K562 (cell line): ENCODE measurements at regions not wholly inside any gene's neighbourhood (a gene's known extent, or its start where the extent isn't known, plus 50 kb on each side); places are given as distances from the start of the nearest gene placed in this dataset.

Experiments used
- ATAC-seq: fragments of 200-7000 bp; cut with Tn5 transposase; 3 replicates; pipeline ENCODE4 v1.9.1; 2020; ENCODE audit warnings: moderate library complexity
- BruUV-seq: library from RNA; stranded (reverse); fragments of 400-500 nt; replicated peaks from 2 replicates; lab custom pipeline; 2021; lab: Mats Ljungman, UMichigan
- CTCF ChIA-PET: fragments of 300-600 bp; formaldehyde crosslinking; extraction: SDS; loops from one replicate; lab custom pipeline; 2021; ENCODE audit warnings: low intra/inter-chr PET ratio; lab: Yijun Ruan, JAX
- POLR2A ChIA-PET: fragments of 300-600, 350-650 bp; sonication (Branson Sonifier 250); formaldehyde crosslinking; extraction: SDS; loops from one replicate; lab custom pipeline; 2021; ENCODE audit warnings: antibody characterized with exemption, inconsistent platforms; lab: Yijun Ruan, JAX
- DNase-seq, 4 experiments: peaks; one replicate each; pipeline versions ENCODE4 v3.0.0 to v3.0.0-alpha.2; 2011 to 2018; ENCODE audit warnings: low spot score in 3 of 4, mixed read lengths in 3 of 4; ENCODE audit errors: extremely low read depth in 1 of 4
- FAIRE-seq: peaks from 2 replicates; lab custom pipeline; 2011; peaks lifted over from hg19 to GRCh38; lab: Jason Lieb, UNC
- H2AFZ ChIP-seq: 2 replicates; pipeline ENCODE4 v1.6.0; 2011; ENCODE audit warnings: low read depth, low read length, control low read depth, inconsistent platforms
- H3K27ac ChIP-seq: fragments of 200-600 bp; 3 replicates; pipeline ENCODE4 v1.8.0; 2011; ENCODE audit warnings: low read depth, mild to moderate bottlenecking, control low read depth, inconsistent platforms, low read length, moderate library complexity, mixed read lengths; ENCODE audit errors: extremely low read depth
- H3K27me3 ChIP-seq, 2 experiments: fragments of 300-600 bp in 1 of 2; 2 replicates in 1 of 2; 3 replicates in 1 of 2; pipeline versions ENCODE4 v1.6.0 to v1.8.0; 2011; ENCODE audit warnings: inconsistent platforms in 2 of 2, low read length in 2 of 2, mild to moderate bottlenecking in 1 of 2, mixed read lengths in 1 of 2, moderate library complexity in 1 of 2; ENCODE audit not compliant: control insufficient read depth in 2 of 2, insufficient read depth in 2 of 2
- H3K36me3 ChIP-seq: fragments of 300-600 bp; 3 replicates; pipeline ENCODE4 v1.8.0; 2011; ENCODE audit warnings: mild to moderate bottlenecking, low read length, inconsistent platforms; ENCODE audit not compliant: control insufficient read depth, insufficient read depth
- H3K4me1 ChIP-seq, 2 experiments: fragments of 200-600 bp in 1 of 2; replicated peaks in 1 of 2; 2 replicates in 1 of 2; 3 replicates in 1 of 2; pipeline versions ENCODE4 v1.5.1 to v1.8.0; 2011; ENCODE audit warnings: inconsistent platforms in 2 of 2, low read length in 2 of 2, mild to moderate bottlenecking in 1 of 2, mixed read lengths in 1 of 2, moderate library complexity in 1 of 2; ENCODE audit not compliant: control insufficient read depth in 2 of 2, insufficient read depth in 2 of 2
- H3K4me2 ChIP-seq: 2 replicates; pipeline ENCODE4 v1.6.1; 2011; ENCODE audit warnings: low read length, control low read depth, inconsistent platforms, mixed read lengths; ENCODE audit not compliant: insufficient read depth
- H3K4me3 ChIP-seq: fragments of 200-600 bp; sonication (generic), shearing (Covaris generic); 2 replicates; pipeline ENCODE4 v1.5.1; 2016; ENCODE audit warnings: control low read depth, inconsistent platforms
- H3K79me2 ChIP-seq: fragments of 200-600 bp; 3 replicates; pipeline ENCODE4 v1.8.0; 2011; ENCODE audit warnings: low read length, inconsistent platforms; ENCODE audit not compliant: control insufficient read depth, insufficient read depth
- H3K9ac ChIP-seq, 2 experiments: 2 replicates each; pipeline versions ENCODE4 v1.6.0 to v1.6.1; 2011; ENCODE audit warnings: low read depth in 2 of 2, low read length in 2 of 2, control low read depth in 1 of 2, inconsistent platforms in 1 of 2, mild to moderate bottlenecking in 1 of 2, mixed read lengths in 1 of 2; ENCODE audit not compliant: insufficient read depth in 1 of 2
- H3K9me1 ChIP-seq: one replicate; pipeline ENCODE4 v1.6.0; 2011; ENCODE audit warnings: inconsistent platforms, mild to moderate bottlenecking, low read length, moderate library complexity; ENCODE audit not compliant: control insufficient read depth, insufficient read depth
- H3K9me3 ChIP-seq: replicated peaks from 2 replicates; pipeline ENCODE4 v1.5.1; 2011; ENCODE audit warnings: low read depth, low read length, inconsistent platforms; ENCODE audit not compliant: control insufficient read depth, insufficient read depth
- H4K20me1 ChIP-seq: replicated peaks from 2 replicates; pipeline ENCODE4 v1.6.1; 2011; ENCODE audit warnings: low read length, inconsistent platforms, mixed read lengths; ENCODE audit not compliant: control insufficient read depth, insufficient read depth
- CREM ChIP-seq: IDR thresholded peaks from 2 replicates; pipeline ENCODE4 v1.6.1; 2014; ENCODE audit warnings: antibody characterized with exemption, low read depth
- POLR3G ChIP-seq: IDR thresholded peaks from 2 replicates; pipeline ENCODE4 v1.6.1; 2011; ENCODE audit not compliant: insufficient read length, insufficient replicate concordance; ENCODE audit errors: extremely low read depth
- REST ChIP-seq, 2 experiments: fragments of 450-650 bp; formaldehyde crosslinking in 1 of 2; IDR thresholded peaks; 2 replicates each; pipeline versions ENCODE4 v1.4.0 to v1.6.1; 2014 to 2020; ENCODE audit warnings: mild to moderate bottlenecking in 2 of 2, borderline replicate concordance in 1 of 2, low read depth in 1 of 2
- SPI1 ChIP-seq: IDR thresholded peaks from 2 replicates; pipeline ENCODE4 v1.6.1; 2011; ENCODE audit warnings: low read depth, low read length, control low read depth, borderline replicate concordance
- TGIF2 ChIP-seq: sonication (generic); formaldehyde crosslinking; IDR thresholded peaks from 2 replicates; pipeline ENCODE4 v1.8.1; 2022; ENCODE audit warnings: mild to moderate bottlenecking, missing genetic modification reagents, moderate library complexity
- TSHZ1 ChIP-seq: fragments of 250-450 bp; sonication (Bioruptor Pico); IDR thresholded peaks from 2 replicates; pipeline ENCODE4 v1.4.0; 2020; ENCODE audit warnings: mild to moderate bottlenecking, moderate library complexity
- WGBS: fragments of 100-300 bp; shearing (Covaris generic); methylation state at CpG from one replicate; pipeline ENCODE4 v1.1.6; 2016; ENCODE audit warnings: low coverage, mixed read lengths; ENCODE audit not compliant: insufficient coverage; ENCODE audit errors: missing lambda C conversion rate; 5-methylcytosine and 5-hydroxymethylcytosine counted together
- in situ Hi-C: fragments of 300-500 bp; cut with MboI; formaldehyde crosslinking; loops from 4 replicates; pipeline ENCODE4 v1.15.0; 2018; ENCODE audit warnings: inconsistent platforms, mixed read lengths
- intact Hi-C: fragments of 100-400 bp; cut with micrococcal nuclease; formaldehyde crosslinking; loops from 2 replicates; pipeline ENCODE4 v1.14.2; 2022

- TF ChIP-seq TSHZ1 (CRISPR knock-in tag) (no peak), SPI1 (peak; percentile 77; the same call in 1 of the 2 replicates), POLR3G (no peak), TGIF2 (CRISPR knock-in tag) (no peak)
Observed at GRCh38 chr12:76186131-76186906, 101.8 kb upstream of the NAP1L1 start (continued).

GRCh38 chr12:76183459-76184186 lies 99.1 kb upstream of the NAP1L1 start:
- H3K9me1 ChIP-seq, result no peaks in the 10 kb centered on the region
- H3K27ac ChIP-seq, result peak overlapping the region; percentile 31; the same call in 2 of the 3 replicates
- no peaks in the 10 kb centered on the region for H3K36me3 ChIP-seq
- H3K9me3 ChIP-seq, result no peaks in the 10 kb centered on the region
- no peaks in the 10 kb centered on the region for H4K20me1 ChIP-seq
- peak overlapping the region; percentile 14; the same call in 1 of the 2 replicates for H3K4me2 ChIP-seq
- intact Hi-C loops (no loop called here), in situ Hi-C loops (no loop called here)
- no peaks in the 10 kb centered on the region for H3K27me3 ChIP-seq
- peak; percentile 12 to 75 (median 30) for DNase-seq
- H3K9ac ChIP-seq, result no peak overlapping the region
- CTCF ChIA-PET, result no interaction called here
- H2AFZ ChIP-seq, result peak overlapping the region; percentile 76
- POLR2A ChIA-PET, result interaction anchor here (0.7 kb wide), 1 partner anchor 8 kb away, joined by 3 read pairs; no protein-coding TSS in a partner anchor
- 10% methylated on average over 4 of the region's 4 CpGs for WGBS
- no peak overlapping the region for H3K4me3 ChIP-seq
- BruUV-seq, result no TSS peak
- ATAC-seq, result peak; percentile 32
- no peaks in the 10 kb centered on the region for H3K79me2 ChIP-seq
- H3K4me1 ChIP-seq, result peaks cover 3 to 36% of the 10 kb centered on the region in 2 experiments; a peak in 3 of 5 replicates
- peak; percentile 84 for FAIRE-seq
- TF ChIP-seq CREM, result peak; percentile 33; the same call in 1 of the 2 replicates
- peak; percentile 72 for TF ChIP-seq REST (IDR thresholded peaks at IDR 0.05; ENCODE audit: borderline replicate concordance)
- no peak for TF ChIP-seq REST (CRISPR knock-in tag; IDR thresholded peaks at IDR 0.05; ENCODE audit: low read depth)
